ENCODE measurements at regions not wholly inside any gene's neighbourhood (a gene's known extent, or its start where the extent isn't known, plus 50 kb on each side); places are given as distances from the start of the nearest gene placed in this dataset.

DNA sequence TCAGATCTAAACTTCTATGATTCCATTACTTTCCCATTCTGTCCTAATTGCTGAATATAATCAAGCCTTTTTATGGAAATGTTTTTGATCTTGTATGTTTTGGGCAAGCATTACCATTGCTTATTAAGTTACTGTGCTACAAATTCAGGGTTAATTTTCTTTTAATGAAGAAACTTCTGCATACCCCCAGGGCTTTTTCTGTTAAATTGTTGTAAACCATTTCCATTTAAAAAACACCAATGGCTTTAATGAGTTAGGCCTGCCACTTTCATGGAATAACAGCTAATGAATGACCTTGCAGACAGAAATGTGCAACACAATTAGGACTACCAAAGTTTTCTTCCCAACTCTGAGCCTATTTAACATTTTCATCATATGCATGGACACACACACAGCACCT is 150.0 kb downstream of the DIPK2A start:
- H3K36me3 Mint-ChIP-seq (ENCODE audit: low read depth), result no peaks in the 10 kb centered on the region
- no peak for DNase-seq (ENCODE audit: low spot score)
- no peaks in the 10 kb centered on the region for H3K4me1 Mint-ChIP-seq (ENCODE audit: low read depth)
- intact Hi-C loops (cut with micrococcal nuclease), result no loop called here
- no peak overlapping the region for H3K4me3 Mint-ChIP-seq
- H3K27ac Mint-ChIP-seq, result no peak overlapping the region
- H3K9me3 Mint-ChIP-seq, result no peaks in the 10 kb centered on the region
- peaks cover 5% of the 10 kb centered on the region for H3K27me3 Mint-ChIP-seq (ENCODE audit: insufficient read depth)

DNA sequence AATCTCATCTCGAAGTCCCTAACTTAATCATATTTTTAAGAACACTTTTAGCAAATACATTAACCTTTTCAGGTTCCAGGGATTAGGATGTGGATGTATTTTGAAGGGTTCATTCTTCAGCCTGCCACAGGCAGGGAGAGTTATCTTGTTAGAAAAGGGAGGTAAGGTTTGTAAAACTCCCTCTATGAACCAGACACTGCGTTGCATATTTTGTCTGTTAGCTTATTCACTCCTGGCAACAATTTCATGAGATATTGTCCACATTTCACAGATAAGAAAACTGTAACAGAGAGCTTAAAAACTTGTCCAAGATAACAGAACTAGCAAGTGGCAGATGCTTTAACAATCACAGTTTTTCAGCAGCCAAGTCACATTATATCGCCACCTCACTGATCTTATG is 155.4 kb downstream of the DIPK2A start:
- H3K27me3 Mint-ChIP-seq (ENCODE audit: insufficient read depth), result peaks cover 2% of the 10 kb centered on the region
- no peak overlapping the region for H3K4me3 Mint-ChIP-seq
- intact Hi-C loops (cut with micrococcal nuclease), result no loop called here
- no peaks in the 10 kb centered on the region for H3K9me3 Mint-ChIP-seq
- no peak for DNase-seq (ENCODE audit: low spot score)
- H3K36me3 Mint-ChIP-seq (ENCODE audit: low read depth), result no peaks in the 10 kb centered on the region
- H3K27ac Mint-ChIP-seq, result no peak overlapping the region
- H3K4me1 Mint-ChIP-seq (ENCODE audit: low read depth), result no peaks in the 10 kb centered on the region

DNA sequence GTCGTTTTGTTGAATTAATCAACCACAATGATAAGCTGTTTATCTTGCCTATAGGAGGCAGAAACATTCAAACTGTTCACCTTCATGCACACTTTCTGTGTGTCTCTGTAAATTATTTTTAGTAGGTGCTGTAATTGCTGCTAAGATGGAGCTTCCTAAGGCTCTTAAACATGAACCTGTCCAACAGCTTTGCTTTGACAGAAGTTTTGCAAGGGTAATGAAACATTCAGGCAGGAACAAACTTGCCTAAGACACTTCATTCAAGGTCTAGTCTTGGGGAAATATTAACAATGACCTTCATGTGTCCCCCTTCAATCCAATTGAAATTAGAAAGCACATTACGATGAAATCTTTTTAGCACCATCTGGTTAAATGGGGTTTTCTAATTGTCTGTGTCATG is 156.1 kb downstream of the DIPK2A start:
- H3K4me3 Mint-ChIP-seq, result no peak overlapping the region
- H3K36me3 Mint-ChIP-seq (ENCODE audit: low read depth), result no peaks in the 10 kb centered on the region
- intact Hi-C loops (cut with micrococcal nuclease), result no loop called here
- H3K4me1 Mint-ChIP-seq (ENCODE audit: low read depth), result no peaks in the 10 kb centered on the region
- peaks cover 2% of the 10 kb centered on the region for H3K27me3 Mint-ChIP-seq (ENCODE audit: insufficient read depth)
- DNase-seq (ENCODE audit: low spot score), result no peak
- H3K9me3 Mint-ChIP-seq, result no peaks in the 10 kb centered on the region
- no peak overlapping the region for H3K27ac Mint-ChIP-seq

DNA sequence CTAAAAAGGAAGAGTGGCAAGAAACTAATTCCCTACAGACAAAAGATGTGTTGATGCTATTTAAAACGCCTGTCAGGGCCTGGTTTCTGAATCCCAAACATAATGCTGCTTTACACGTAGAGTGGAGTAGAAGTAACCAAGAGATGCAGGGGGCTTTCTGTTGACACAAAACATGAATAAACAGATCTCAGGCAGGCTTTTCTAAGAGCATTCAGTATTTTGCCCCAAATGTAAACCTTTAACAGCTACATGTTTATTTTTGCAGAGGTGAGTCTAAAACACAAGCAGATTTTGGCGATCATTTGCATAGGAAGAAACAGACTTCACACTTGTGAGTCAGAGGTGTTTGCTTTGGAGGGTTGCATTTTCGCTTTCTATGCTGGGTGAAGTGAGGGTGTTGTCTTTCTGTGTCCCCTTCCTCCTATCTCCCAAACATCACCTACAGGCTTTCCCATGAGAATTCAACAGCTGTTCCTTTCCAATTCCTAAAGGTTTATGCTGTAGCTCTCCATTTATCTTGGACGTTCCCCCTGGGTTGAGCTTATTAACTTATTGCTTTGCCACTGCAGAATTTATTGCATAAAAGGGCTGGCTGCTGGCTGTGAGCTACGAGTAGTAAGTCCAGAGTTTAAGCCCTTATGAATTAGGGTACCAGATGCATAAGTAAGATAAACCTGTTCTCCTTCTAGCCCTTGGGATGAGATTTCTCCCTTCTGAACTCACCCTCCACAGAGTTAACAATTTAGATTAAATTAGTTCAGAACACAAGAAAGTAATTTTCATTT is 156.7 kb downstream of the DIPK2A start:
- Mint-ChIP-seq H3K27ac (no peak overlapping the region), H3K9me3 (no peaks in the 10 kb centered on the region), H3K27me3 (ENCODE audit: insufficient read depth) (peaks cover 2% of the 10 kb centered on the region), H3K36me3 (ENCODE audit: low read depth) (no peaks in the 10 kb centered on the region), H3K4me1 (ENCODE audit: low read depth) (no peaks in the 10 kb centered on the region), H3K4me3 (no peak overlapping the region)
- intact Hi-C loops (cut with micrococcal nuclease), result no loop called here
- no peak for DNase-seq (ENCODE audit: low spot score)

DNA sequence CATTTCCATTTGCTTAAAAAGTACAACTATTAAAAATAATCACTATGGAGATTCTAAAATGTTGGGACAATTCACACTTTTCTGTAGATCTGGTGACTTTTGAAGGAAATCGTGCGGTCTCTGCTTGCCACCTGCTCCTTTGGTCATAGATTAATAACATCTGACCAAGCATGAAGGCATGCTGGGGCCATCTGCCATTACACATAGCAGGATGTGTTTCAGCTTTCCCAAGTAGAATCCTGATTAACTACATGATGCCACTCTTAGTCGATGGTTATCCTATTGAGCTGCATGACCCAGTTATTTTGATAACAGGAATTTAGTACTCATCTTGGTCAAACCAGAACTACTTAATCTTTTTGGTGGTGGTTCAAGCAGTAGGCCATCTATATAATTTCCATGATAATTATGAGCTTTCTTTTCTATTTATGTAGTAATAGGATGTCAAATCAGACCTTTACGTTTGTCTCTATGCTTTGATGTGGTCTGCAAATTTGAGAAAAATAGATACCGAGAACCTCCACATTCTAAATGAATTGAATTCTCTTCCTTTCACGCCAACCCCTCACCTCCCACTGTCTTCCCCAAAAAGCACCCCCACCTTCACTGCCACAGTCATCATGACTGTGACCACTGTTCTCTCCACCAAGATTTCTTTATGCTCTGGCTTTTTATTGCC is 158.1 kb downstream of the DIPK2A start:
- Mint-ChIP-seq H3K4me3 (no peak overlapping the region), H3K4me1 (ENCODE audit: low read depth) (no peaks in the 10 kb centered on the region), H3K27ac (no peak overlapping the region), H3K36me3 (ENCODE audit: low read depth) (no peaks in the 10 kb centered on the region), H3K9me3 (no peaks in the 10 kb centered on the region), H3K27me3 (ENCODE audit: insufficient read depth) (peaks cover under 1% of the 10 kb centered on the region)
- intact Hi-C loops (cut with micrococcal nuclease), result no loop called here
- no peak for DNase-seq (ENCODE audit: low spot score)

DNA sequence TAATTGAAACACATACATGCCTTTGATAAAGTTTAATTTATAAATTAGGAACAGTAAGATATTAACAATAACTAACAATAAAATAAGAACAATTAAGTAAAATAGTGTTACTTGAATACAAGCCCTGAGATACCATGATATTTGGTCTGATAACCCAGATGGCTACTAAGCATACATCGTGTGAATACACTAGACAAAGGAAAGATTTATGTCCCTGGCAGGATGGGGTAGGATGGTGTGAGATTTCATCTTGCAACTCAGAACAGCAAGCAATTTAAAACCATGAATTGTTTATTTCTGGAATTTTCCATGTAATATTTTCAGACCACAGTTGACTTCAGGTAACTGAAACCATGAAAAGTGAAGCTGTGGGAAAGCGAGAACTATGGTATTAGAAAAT is 169.5 kb downstream of the DIPK2A start:
- intact Hi-C loops (cut with micrococcal nuclease), result no loop called here
- no peaks in the 10 kb centered on the region for H3K27me3 Mint-ChIP-seq (ENCODE audit: insufficient read depth)
- H3K27ac Mint-ChIP-seq, result no peak overlapping the region
- H3K36me3 Mint-ChIP-seq (ENCODE audit: low read depth), result no peaks in the 10 kb centered on the region
- no peak for DNase-seq (ENCODE audit: low spot score)
- no peaks in the 10 kb centered on the region for H3K4me1 Mint-ChIP-seq (ENCODE audit: low read depth)
- no peaks in the 10 kb centered on the region for H3K9me3 Mint-ChIP-seq
- H3K4me3 Mint-ChIP-seq, result no peak overlapping the region

DNA sequence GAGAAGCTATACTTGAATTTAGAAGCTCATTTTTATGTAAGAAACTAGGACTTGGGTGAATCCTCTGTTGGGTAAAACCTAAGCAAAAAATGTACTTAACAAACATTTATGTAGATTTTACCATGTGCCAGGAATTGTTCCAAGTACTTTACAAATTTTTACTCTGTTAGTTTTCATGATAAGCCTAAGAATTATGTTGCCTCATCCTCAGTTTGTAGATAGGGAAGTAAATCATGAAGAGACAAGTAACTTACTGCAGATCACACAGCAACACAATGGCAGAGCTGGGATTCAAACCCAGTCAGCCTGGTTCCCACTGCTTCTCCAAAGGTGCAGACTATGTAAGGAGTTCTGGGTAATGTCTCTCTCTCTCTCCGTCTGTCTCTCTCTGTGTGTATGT is 169.9 kb downstream of the DIPK2A start:
- H3K9me3 Mint-ChIP-seq, result no peaks in the 10 kb centered on the region
- no peak for DNase-seq (ENCODE audit: low spot score)

DNA sequence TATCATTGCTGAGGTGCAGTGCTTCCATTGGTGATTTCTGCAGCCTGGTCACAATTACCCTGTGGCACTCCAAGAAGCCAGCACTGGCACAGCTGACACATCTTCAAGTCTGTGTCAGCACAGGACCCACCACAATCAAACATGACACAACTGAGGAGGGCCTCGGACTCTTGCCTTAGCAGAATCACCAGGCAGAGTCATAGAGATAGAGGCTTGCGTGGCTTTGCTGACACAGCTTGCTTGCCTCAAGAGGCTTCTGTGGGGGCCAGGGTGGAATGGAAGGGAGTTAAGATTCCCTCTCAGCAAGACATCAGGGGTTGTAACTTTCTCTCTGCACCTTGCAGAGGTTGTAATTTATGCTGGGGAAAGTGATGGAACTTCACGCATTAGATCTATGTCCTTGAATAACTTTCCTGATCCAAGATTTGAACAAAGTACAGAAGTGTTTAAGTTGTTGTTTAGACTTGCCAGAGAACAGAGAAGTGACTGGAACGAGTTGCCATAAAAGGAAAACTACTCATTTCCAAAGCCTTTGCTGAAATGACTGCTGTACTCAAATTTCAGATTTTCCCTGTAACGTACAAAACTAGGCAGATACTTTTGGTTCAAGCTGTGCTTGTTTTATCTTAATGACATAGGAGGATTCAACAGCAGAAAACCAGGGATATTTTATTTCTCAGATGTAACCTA is 170.7 kb downstream of the DIPK2A start:
- Mint-ChIP-seq H3K27ac (no peak overlapping the region), H3K4me3 (no peak overlapping the region), H3K4me1 (ENCODE audit: low read depth) (no peaks in the 10 kb centered on the region), H3K27me3 (ENCODE audit: insufficient read depth) (no peaks in the 10 kb centered on the region), H3K36me3 (ENCODE audit: low read depth) (no peaks in the 10 kb centered on the region), H3K9me3 (no peaks in the 10 kb centered on the region)
- intact Hi-C loops (cut with micrococcal nuclease), result no loop called here
- no peak for DNase-seq (ENCODE audit: low spot score)

More for the DNA sequence above, 169.9 kb downstream of the DIPK2A start:
- intact Hi-C loops (cut with micrococcal nuclease), result no loop called here
- H3K4me1 Mint-ChIP-seq (ENCODE audit: low read depth), result no peaks in the 10 kb centered on the region
- no peak overlapping the region for H3K27ac Mint-ChIP-seq
- H3K36me3 Mint-ChIP-seq (ENCODE audit: low read depth), result no peaks in the 10 kb centered on the region
- H3K27me3 Mint-ChIP-seq (ENCODE audit: insufficient read depth), result no peaks in the 10 kb centered on the region
- H3K4me3 Mint-ChIP-seq, result no peak overlapping the region

DNA sequence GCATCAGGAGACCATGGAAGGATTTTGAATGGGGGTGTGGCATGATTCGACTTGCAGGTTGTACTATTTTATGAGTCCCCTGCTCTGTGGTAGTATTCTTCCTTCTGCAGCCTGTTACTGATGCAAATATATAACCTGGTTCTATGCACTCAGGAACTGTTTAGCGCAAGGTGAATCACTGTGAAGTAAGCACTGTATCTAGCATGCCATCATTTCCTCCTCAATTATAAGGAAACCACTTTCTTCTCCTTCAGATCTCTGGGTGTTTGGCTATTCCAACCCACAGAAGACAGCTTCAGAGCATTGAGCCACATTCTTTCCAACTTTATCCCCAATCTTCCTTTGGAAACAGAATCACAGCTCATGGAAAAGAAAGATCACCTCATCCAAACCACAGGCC is 176.7 kb downstream of the DIPK2A start:
- no peaks in the 10 kb centered on the region for H3K4me1 Mint-ChIP-seq (ENCODE audit: low read depth)
- no peak overlapping the region for H3K4me3 Mint-ChIP-seq
- intact Hi-C loops (cut with micrococcal nuclease), result no loop called here
- H3K36me3 Mint-ChIP-seq (ENCODE audit: low read depth), result no peaks in the 10 kb centered on the region
- no peak overlapping the region for H3K27ac Mint-ChIP-seq
- H3K27me3 Mint-ChIP-seq (ENCODE audit: insufficient read depth), result peaks cover 2% of the 10 kb centered on the region
- no peaks in the 10 kb centered on the region for H3K9me3 Mint-ChIP-seq
- DNase-seq (ENCODE audit: low spot score), result no peak

DNA sequence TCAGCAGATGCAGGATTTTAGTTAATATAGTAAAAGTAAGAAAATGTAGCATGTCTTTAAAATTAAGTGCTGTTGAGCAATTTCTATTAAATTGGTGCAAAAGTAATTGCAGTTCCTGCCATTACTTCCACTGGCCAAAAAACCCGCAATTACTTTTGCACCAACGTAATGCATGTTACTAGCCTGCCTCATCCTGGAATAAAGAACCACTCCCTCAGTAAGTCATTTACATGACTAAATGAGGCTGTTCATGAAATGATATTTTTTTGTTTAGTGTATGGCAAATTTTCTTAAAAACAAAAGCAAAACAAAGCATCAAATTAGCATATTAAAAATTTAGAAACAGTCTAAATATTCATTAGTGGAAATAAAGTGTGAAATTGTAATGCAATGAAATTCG is 180.4 kb downstream of the DIPK2A start:
- Mint-ChIP-seq H3K4me3 (no peak overlapping the region), H3K27me3 (ENCODE audit: insufficient read depth) (peaks cover 2% of the 10 kb centered on the region), H3K27ac (no peak overlapping the region), H3K4me1 (ENCODE audit: low read depth) (no peaks in the 10 kb centered on the region), H3K36me3 (ENCODE audit: low read depth) (no peaks in the 10 kb centered on the region), H3K9me3 (no peaks in the 10 kb centered on the region)
- DNase-seq (ENCODE audit: low spot score), result no peak
- intact Hi-C loops (cut with micrococcal nuclease), result no loop called here

DNA sequence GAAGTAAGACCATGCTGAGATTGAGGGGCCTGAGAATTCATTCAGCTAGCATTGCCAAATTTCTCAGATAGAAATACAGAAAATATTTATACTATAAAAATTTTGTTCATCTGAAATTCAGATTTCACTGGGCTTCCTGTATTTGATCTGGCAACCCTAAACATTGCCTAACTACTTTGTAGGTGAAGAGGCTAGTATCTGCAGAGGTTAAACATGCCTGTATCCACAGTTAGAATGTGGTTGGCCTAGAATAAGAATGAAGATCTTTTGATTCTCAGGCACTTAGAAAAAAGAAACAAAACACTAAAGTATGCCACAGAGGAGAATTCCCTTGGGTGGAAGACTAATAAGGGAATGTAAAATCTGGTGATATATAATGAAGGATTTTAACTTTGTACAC is 189.0 kb downstream of the DIPK2A start:
- no peak for DNase-seq (ENCODE audit: low spot score)
- H3K4me3 Mint-ChIP-seq, result no peak overlapping the region
- intact Hi-C loops (cut with micrococcal nuclease), result no loop called here
- no peaks in the 10 kb centered on the region for H3K4me1 Mint-ChIP-seq (ENCODE audit: low read depth)
- no peaks in the 10 kb centered on the region for H3K9me3 Mint-ChIP-seq
- no peaks in the 10 kb centered on the region for H3K36me3 Mint-ChIP-seq (ENCODE audit: low read depth)
- H3K27ac Mint-ChIP-seq, result no peak overlapping the region
- H3K27me3 Mint-ChIP-seq (ENCODE audit: insufficient read depth), result no peaks in the 10 kb centered on the region

DNA sequence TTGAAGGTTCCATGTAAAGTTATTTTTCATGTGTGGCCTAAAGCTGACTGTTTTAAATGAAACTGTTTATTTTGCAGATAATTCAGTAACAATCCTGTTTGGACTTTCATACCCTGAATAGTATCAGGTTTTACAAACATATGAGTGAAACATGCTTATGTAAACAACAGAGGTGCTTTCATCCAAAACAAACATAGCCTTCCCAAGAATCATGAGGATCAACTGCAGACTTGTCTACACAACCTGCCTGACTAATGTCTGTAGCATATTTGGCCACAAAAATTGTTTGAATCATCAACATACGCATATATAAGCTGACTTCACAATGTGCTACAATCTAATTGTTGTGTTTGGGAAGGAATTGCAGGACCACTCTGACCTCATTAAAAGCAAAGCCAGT is 190.4 kb downstream of the DIPK2A start:
- intact Hi-C loops (cut with micrococcal nuclease), result no loop called here
- Mint-ChIP-seq H3K36me3 (ENCODE audit: low read depth) (no peaks in the 10 kb centered on the region), H3K4me1 (ENCODE audit: low read depth) (no peaks in the 10 kb centered on the region), H3K27ac (no peak overlapping the region), H3K27me3 (ENCODE audit: insufficient read depth) (no peaks in the 10 kb centered on the region), H3K4me3 (no peak overlapping the region), H3K9me3 (no peaks in the 10 kb centered on the region)
- DNase-seq (ENCODE audit: low spot score), result no peak

DNA sequence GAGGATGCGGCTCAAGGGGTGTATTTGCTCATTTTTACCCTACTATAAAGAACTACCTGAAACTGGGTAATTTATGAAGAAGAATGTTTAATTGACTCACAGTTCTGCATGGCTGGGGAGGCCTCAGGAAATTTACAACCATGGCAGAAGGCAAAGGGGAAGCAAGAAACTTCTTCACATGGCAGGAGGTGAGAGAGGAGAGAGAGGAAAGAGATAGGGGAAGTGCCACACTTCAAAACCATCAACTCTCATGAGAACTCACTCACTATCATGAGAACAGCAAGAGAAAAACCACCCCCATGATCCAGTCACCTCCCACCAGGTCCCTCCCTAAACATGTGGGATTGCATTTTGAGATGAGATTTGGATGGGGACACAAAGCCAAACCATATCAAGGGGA is 192.7 kb downstream of the DIPK2A start:
- H3K4me1 Mint-ChIP-seq (ENCODE audit: low read depth), result no peaks in the 10 kb centered on the region
- no peaks in the 10 kb centered on the region for H3K9me3 Mint-ChIP-seq
- H3K36me3 Mint-ChIP-seq (ENCODE audit: low read depth), result no peaks in the 10 kb centered on the region
- no peak overlapping the region for H3K27ac Mint-ChIP-seq
- no peaks in the 10 kb centered on the region for H3K27me3 Mint-ChIP-seq (ENCODE audit: insufficient read depth)
- intact Hi-C loops (cut with micrococcal nuclease), result no loop called here
- DNase-seq (ENCODE audit: low spot score), result no peak
- no peak overlapping the region for H3K4me3 Mint-ChIP-seq
